ENCODE measurements at regions not wholly inside any gene's neighbourhood (a gene's known extent, or its start where the extent isn't known, plus 50 kb on each side); places are given as distances from the start of the nearest gene placed in this dataset.

DNA sequence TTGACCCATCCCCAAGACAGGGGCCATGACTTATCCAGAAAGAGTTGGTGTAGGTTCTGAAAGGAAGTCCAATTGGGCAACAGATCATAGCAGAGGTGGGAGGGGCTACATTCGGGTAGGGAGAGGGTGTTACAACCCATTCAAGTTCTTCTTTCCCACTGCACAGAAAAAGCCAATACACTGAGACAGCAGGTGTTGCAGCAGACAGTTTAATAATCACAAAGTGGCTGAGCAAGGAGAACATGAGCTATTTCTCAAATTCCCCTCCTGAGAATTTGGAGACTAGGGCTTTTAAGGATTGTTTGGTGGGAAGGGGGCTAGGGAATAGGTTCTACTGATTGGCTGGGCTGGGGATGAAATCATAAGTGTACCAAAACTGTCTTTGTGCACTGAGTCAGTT, 328.4 kb upstream of the POU3F1 start:
- no peak for DNase-seq

GRCh38 chr1:38371505-38371844, 324.9 kb upstream of the POU3F1 start:
- no peak for DNase-seq

- DNase-seq: no peak
These were observed 324.3 kb upstream of the POU3F1 start for GRCh38 chr1:38370716-38371504.

DNA sequence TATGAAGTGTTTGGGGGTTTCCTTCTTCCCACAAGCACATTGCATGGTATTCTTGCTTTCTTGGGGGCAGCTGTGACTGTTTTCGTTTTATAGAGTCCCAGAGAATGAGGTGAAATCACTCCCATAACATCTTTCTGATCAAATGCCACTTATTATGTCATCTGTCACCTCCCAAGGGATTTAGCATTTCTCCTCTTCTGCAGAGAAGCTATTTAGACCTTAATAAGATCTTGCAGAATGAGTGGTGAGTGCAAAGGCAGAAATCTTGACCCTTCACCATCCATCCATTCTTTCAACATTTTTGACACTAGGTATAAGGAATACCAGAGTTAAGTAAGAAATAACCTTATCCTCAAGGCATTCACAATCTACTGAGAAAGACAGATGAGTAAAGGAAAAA, 318.6 kb upstream of the POU3F1 start:
- no peak for DNase-seq

- DNase-seq: no peak
These were observed 315.0 kb upstream of the POU3F1 start for GRCh38 chr1:38361566-38361965.

GRCh38 chr1:38360807-38361206, 314.2 kb upstream of the POU3F1 start:
- no peak for DNase-seq

- DNase-seq: no peak
These were observed 307.4 kb upstream of the POU3F1 start for GRCh38 chr1:38353956-38354355.

GRCh38 chr1:38352869-38353268, 306.3 kb upstream of the POU3F1 start:
- no peak for DNase-seq

GRCh38 chr1:38347446-38348175, 301.0 kb upstream of the POU3F1 start:
- DNase-seq: no peak

GRCh38 chr1:38344716-38345115, 298.1 kb upstream of the POU3F1 start:
- DNase-seq: no peak

DNA sequence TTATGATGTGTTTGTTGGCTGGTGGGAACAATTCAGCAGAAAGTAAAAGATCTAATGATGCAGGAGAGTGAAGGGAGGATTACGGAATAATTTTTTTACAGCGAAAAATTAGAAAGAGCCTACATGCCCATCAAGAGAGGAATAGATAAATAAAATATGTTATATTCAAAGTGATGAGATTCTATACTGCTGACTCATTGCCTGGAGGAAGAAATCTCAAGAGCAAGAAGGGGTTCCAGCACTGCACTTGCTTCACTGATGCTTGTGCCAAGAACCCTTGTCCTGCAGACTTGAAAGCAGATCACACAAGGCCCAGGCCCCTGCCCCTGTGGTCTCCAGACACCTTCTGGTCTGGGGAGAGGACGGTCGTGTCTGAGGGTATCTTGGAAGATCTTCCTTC, 295.1 kb upstream of the POU3F1 start:
- no peak for DNase-seq

DNA sequence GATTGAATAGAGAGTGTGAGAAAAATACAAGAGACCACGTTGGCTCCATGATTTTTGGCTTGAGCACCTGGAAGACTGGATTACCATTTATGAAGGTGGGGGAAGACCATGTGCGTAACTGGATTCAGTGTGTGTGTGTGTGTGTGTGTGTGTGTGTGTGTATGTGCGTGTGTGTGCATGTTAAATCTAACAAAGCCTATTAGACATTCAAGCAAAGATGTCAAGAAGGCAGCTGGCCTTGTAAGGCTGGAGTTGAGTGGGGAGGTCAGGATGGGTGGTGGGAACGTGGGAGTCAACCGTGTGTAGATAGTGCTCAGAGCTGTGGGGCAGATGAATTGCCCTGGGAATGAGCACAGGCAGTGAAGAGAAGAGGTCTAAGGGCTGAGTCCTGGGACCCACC, 293.8 kb upstream of the POU3F1 start:
- DNase-seq: no peak

DNA sequence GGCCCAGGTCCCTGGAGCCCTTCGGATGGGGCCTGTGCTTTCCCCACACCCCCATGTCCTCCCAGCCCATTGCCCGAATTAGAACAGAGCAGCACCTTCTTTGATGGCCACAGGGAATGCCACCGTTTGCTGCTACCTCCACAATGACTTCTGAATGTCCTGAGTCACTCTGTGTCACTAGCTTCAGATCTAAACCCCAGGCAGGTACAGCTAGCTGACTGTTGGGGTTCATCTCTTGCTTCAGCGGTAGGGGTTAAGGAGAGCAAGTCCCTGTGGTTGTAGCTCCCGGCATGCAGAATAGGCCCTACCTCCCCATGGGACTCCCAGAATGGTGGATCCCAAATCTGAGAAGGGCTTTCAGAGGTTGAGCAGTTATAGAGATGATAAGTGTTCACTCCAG, 291.1 kb upstream of the POU3F1 start:
- no peak for DNase-seq

- no peak for DNase-seq
These were observed 290.4 kb upstream of the POU3F1 start for GRCh38 chr1:38336961-38337360.

- DNase-seq: no peak
These were observed 289.8 kb upstream of the POU3F1 start for GRCh38 chr1:38336301-38336923.

- no peak for DNase-seq
These were observed 288.5 kb upstream of the POU3F1 start for GRCh38 chr1:38334930-38335592.

- no peak for DNase-seq
These were observed 286.2 kb upstream of the POU3F1 start for GRCh38 chr1:38332649-38333310.

GRCh38 chr1:38331496-38332210, 285.1 kb upstream of the POU3F1 start:
- DNase-seq: no peak

DNA sequence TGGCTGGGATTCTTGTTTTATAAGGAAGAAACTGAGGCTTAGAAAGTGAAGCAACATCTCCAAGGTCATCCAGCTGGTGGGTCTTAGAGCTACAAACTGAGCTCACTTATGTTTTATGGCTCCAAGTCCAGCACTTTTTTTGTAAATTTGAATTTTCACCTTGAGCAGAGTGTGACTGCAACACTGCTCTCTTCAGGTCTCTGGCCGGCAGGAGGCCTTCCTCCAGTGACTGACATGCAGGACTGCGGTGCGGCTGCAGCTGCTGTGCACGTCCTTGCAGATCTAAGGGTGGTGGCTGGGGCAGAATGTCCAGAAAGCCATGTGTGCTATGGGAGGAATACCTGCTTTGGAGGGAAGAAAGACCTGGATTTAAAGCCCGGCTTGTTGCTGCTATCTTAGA, 284.2 kb upstream of the POU3F1 start:
- no peak for DNase-seq

DNA sequence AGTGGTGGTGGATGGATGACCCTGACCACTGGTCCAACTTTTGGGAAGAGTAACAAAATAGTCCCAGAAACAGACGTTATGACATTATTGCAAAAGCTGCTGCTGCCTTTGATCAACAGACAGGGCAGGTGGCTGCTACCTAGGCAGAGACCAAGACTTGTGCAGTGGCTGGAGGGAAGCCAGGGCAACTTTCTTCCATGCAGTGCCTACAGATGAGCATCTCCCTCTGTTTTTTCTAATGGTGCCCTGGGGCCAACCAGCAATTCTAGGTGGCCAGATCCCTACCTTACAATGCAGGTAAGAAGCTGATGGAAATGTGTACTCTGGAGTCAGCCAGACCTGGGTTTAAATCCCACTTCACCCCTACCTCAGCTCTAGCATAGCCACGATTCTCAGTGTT, 283.1 kb upstream of the POU3F1 start:
- no peak for DNase-seq

DNA sequence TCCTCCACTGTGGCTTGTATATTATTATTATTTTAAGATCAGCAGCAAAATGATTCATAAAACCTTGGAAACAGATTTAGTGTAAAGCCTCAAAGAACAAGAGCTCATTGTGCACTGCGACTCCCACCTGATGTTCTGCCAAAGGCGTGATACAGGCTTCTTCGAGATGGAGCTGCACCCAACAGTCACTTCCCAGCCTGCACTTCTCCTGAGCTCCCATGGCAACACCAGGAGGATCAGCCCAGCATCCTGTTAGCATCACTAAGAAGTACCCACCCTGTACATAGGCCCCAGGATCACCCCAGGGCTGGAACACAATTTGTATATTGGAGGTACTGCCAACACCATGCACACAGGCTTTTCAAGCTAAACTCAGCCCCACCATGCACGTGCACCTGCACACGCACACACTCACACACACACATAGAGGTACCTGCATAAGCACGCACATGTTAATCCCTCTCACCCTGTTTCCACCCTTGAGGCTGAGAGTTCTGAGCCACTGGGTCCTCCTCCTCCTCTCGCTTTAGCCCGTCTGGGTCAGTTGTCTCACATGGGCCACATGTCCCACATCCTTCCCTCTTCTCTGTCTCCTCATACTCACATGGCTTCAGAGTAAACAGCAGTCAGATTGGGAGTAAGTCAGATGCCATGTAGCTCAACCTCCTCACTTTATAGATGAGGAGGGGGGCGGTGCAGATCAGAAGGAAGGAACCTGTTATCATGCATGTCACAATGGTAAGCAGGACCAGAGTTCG, 281.9 kb upstream of the POU3F1 start:
- no peak for DNase-seq

GRCh38 chr1:38327559-38327973, 281.0 kb upstream of the POU3F1 start:
- DNase-seq: no peak

Measured in GOT3 (cell line).